Fibroblast of lung (primary cell): ENCODE measurements at regions not wholly inside any gene's neighbourhood (a gene's known extent, or its start where the extent isn't known, plus 50 kb on each side); places are given as distances from the start of the nearest gene placed in this dataset.
"Not testable (repeated sequence)": the region's sequence is repeated elsewhere in the genome, so short reads cannot be mapped to it uniquely, and the experiment has no call there.

ENCODE experiments used
- DNase-seq, 2 donors: peaks; one replicate each; pipeline versions ENCODE4 v3.0.0 to v3.0.0-alpha.2; 2010; ENCODE audit warnings: low read depth in 2 of 2
- H2AFZ ChIP-seq: 2 replicates; pipeline ENCODE4 v1.5.1; 2012; ENCODE audit warnings: low read length, control low read depth, inconsistent platforms
- H3K27ac ChIP-seq: 2 replicates; pipeline ENCODE4 v1.5.1; 2011; ENCODE audit warnings: low read length, control low read depth; ENCODE audit not compliant: insufficient read depth
- H3K27me3 ChIP-seq: 2 replicates; pipeline ENCODE4 v1.5.1; 2011; ENCODE audit warnings: mild to moderate bottlenecking, low read length; ENCODE audit not compliant: control insufficient read depth, insufficient read depth
- H3K36me3 ChIP-seq: 2 replicates; pipeline ENCODE4 v1.5.1; 2011; ENCODE audit warnings: low read length; ENCODE audit not compliant: control insufficient read depth, insufficient read depth
- H3K4me1 ChIP-seq: 2 replicates; pipeline ENCODE4 v1.5.1; 2011; ENCODE audit warnings: low read length; ENCODE audit not compliant: control insufficient read depth, insufficient read depth; ENCODE audit errors: extremely low read depth
- H3K4me2 ChIP-seq: 2 replicates; pipeline ENCODE4 v1.5.1; 2011; ENCODE audit warnings: low read length, control low read depth; ENCODE audit not compliant: insufficient read depth; ENCODE audit errors: extremely low read depth
- H3K4me3 ChIP-seq, 4 experiments: fragments of 200-600 bp in 1 of 4; sonication (generic) in 1 of 4; replicated peaks in 1 of 4; 2 replicates each; pipeline ENCODE4 v1.5.1; 2011 to 2016; ENCODE audit warnings: low read length in 4 of 4, low read depth in 3 of 4, mild to moderate bottlenecking in 3 of 4, control low read depth in 2 of 4, inconsistent platforms in 1 of 4, mixed read lengths in 1 of 4; ENCODE audit not compliant: insufficient read depth in 1 of 4; ENCODE audit errors: control extremely low read depth in 1 of 4
- H3K79me2 ChIP-seq: 2 replicates; pipeline ENCODE4 v1.5.1; 2012; ENCODE audit warnings: mild to moderate bottlenecking, low read length, inconsistent platforms; ENCODE audit not compliant: control insufficient read depth, insufficient read depth
- H3K9ac ChIP-seq: 2 replicates; pipeline ENCODE4 v1.5.1; 2011; ENCODE audit warnings: mild to moderate bottlenecking, low read length, control low read depth; ENCODE audit not compliant: insufficient read depth
- H3K9me3 ChIP-seq: 2 replicates; pipeline ENCODE4 v1.5.1; 2012; ENCODE audit warnings: low read depth, low read length; ENCODE audit not compliant: control insufficient read depth, insufficient read depth
- H4K20me1 ChIP-seq: 2 replicates; pipeline ENCODE4 v1.5.1; 2011; ENCODE audit warnings: low read length; ENCODE audit not compliant: control insufficient read depth, insufficient read depth; ENCODE audit errors: extremely low read depth

GRCh38 chr2:91567546-91568335 is 2876.3 kb downstream of the RPIA start:
- H3K4me1 ChIP-seq, H3K9ac ChIP-seq, H3K4me2 ChIP-seq, H3K79me2 ChIP-seq, H3K36me3 ChIP-seq, H2AFZ ChIP-seq, H3K27ac ChIP-seq, H3K27me3 ChIP-seq, H3K9me3 ChIP-seq, H4K20me1 ChIP-seq, DNase-seq, H3K4me3 ChIP-seq: not testable (repeated sequence)

DNA sequence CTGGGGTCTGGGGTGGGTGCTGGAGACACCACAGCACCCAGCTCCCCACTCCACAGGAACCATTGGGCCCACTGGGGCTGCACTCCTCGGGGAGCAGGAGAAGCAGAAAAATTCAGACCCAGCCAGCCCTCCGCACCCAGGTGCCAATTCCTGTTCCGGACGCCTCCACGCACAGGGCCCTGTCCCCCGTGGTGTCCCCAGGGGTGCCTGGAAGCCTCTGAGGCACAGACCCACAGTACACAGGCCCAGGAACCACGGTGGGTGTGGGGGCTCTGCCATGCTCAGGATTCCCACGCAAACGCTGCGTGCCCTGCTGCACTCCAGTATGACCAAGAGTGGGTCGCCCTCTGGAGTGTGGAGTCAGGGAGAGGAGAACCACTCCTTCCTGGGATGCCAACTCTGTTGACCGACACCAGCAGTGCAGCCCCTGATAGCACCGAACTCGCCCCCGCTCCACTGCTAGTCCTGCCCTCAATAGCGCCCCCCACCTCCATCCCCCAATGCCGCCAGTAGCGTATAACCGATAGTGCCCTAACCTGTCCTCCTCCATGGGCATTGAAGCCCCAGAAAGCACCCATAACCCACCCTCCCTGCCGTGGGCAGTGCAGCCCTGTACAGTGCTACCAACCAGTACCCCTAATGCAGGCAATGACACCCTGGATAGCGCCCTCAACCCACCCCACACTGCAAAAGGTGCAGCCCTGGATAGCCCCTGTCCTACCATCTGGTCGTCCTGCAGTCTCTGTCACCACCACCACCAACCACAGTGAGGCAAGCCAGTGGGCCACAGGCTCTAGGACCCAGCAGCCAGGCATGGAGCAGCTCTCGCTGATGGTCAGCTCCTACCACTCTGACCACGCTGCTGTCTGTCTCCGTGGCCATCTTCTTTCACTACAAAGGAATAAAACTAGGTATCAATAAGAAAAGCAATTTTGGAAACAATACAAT is 2877.2 kb downstream of the RPIA start:
- H3K27ac ChIP-seq, H3K9ac ChIP-seq: not testable (repeated sequence)

DNA sequence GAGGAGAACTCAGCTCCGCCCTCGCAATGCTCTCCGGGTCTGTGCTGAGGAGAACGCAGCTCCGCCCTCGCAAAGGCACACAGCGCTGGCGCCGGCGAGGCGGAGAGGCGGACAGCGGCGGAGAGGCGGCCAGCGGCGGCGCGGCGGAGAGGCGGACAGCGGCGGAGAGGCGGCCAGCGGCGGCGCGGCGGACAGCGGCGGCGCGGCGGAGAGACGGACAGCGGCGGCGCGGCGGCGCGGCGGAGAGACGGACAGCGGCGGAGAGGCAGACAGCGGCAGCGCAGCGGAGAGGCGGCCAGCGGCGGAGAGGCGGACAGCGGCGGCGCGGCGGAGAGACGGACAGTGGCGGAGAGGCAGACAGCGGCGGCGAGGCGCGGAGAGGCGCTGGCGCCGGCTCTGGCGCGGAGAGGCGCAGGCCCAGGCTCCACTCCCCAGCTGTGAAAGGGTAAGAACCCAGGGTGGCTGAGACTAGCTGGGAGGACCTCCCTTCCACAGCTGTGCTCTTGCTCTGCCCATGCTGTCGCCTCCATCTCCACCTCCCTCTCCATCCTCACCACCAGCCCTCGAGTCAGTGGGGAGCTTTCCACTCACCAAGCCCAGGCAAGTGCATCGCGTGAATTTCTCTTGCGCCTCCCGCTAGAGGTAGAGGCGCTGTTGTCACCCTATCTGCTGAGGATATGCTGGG is 2879.9 kb downstream of the RPIA start:
- not testable (repeated sequence) for H3K4me3 ChIP-seq, H3K36me3 ChIP-seq, H3K9ac ChIP-seq, H2AFZ ChIP-seq, H3K79me2 ChIP-seq, H3K4me2 ChIP-seq, H3K4me1 ChIP-seq, H4K20me1 ChIP-seq, H3K27me3 ChIP-seq, H3K9me3 ChIP-seq, H3K27ac ChIP-seq
- DNase-seq = peak in 1 of 2 donors; percentile 12

More for the DNA sequence above, 2877.2 kb downstream of the RPIA start:
- not testable (repeated sequence) for H3K79me2 ChIP-seq, H3K4me1 ChIP-seq, H2AFZ ChIP-seq, H3K4me3 ChIP-seq, H3K27me3 ChIP-seq, DNase-seq, H3K36me3 ChIP-seq, H4K20me1 ChIP-seq, H3K4me2 ChIP-seq, H3K9me3 ChIP-seq

- H3K9me3 ChIP-seq, H3K79me2 ChIP-seq, H4K20me1 ChIP-seq, H3K9ac ChIP-seq, H3K4me1 ChIP-seq, H3K4me3 ChIP-seq, H3K27ac ChIP-seq, H3K4me2 ChIP-seq, H3K36me3 ChIP-seq, DNase-seq, H2AFZ ChIP-seq, H3K27me3 ChIP-seq: not testable (repeated sequence)
Measured at GRCh38 chr2:91573018-91573417, 2881.5 kb downstream of the RPIA start.

- not testable (repeated sequence) for H3K9ac ChIP-seq, H3K27me3 ChIP-seq, H4K20me1 ChIP-seq, H3K4me1 ChIP-seq, H2AFZ ChIP-seq, H3K4me2 ChIP-seq, H3K4me3 ChIP-seq, H3K9me3 ChIP-seq, H3K27ac ChIP-seq, H3K36me3 ChIP-seq, H3K79me2 ChIP-seq, DNase-seq
Measured at GRCh38 chr2:91573755-91574154, 2882.3 kb downstream of the RPIA start.

- H3K4me1 ChIP-seq, H2AFZ ChIP-seq, H3K9ac ChIP-seq, H4K20me1 ChIP-seq, H3K9me3 ChIP-seq, H3K27ac ChIP-seq, H3K36me3 ChIP-seq, H3K4me3 ChIP-seq, DNase-seq, H3K79me2 ChIP-seq, H3K4me2 ChIP-seq, H3K27me3 ChIP-seq: not testable (repeated sequence)
Measured at GRCh38 chr2:91574255-91574654, 2882.8 kb downstream of the RPIA start.
